NCI-H2196 treated with DMSO at 0.1 percent for 48 hours (cell line): ENCODE measurements at regions not wholly inside any gene's neighbourhood (a gene's known extent, or its start where the extent isn't known, plus 50 kb on each side); places are given as distances from the start of the nearest gene placed in this dataset.
"Not testable (repeated sequence)": the region's sequence is repeated elsewhere in the genome, so short reads cannot be mapped to it uniquely, and the experiment has no call there.

Experiments
- DNase-seq: peaks from one replicate; lab custom pipeline; 2025; ENCODE audit not compliant: unreplicated experiment; lab: John Stamatoyannopoulos, UW

GRCh38 chr13:73640476-73641179 lies 493.6 kb downstream of the KLF12 start:
- DNase-seq = not testable (repeated sequence)

DNA sequence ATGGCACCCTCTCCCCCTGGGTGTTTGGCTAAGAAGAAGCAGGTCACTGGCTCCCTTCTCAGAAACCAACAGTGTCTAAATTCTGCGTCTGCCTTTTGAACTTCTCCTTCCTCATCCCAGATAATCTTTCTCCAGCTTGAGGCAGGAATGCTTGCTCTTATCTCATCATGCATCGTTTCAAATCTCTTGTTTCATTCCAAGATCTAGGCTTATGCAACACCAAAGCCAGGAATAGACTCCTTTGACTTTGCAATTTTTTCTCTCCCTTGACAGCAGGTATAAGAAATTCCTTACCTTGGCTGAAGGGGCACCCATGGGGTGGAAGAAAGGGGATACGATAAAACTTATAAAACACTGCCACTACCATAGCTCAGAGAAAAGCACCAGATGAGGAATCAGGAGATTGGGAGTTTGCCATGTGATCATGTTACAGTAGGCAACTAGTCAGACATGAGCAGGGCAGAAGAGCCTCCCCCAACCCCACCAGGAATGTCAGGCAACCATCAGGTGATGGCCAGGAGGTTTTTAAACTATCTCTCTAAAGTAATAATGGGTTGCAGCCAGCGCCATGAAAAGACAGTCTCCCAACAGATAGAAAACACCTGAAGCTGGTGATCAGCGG lies 498.9 kb downstream of the KLF12 start:
- DNase-seq = no peak

DNA sequence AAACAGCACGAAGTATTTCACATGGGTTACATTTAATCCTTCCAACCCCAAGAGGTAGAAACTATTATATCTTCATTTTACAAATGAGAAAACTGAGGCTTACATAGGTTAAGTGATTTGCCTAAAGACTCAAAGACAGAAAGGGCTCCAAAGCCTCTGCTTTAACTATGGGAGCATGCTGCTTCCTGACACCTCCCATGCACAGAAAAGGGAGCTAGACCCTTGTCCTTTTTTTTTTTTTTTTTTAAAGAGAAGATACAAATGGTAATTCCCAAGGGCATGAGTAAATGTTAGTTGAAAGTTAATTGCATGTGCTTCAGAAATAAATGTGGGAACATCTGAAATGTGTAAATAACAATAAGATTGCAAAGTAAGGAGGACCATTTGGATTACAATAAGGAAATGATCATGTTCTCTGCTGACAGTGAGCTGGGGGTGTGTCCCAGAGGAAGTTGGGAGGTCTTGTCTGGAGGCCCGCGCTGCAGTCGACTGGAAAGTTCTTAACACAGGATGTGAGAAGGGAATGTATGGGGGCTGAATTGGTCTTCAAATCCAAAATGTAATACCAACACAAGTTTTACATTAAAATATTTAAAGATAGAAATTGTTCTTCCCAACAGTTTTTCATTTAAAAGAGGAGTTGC lies 500.3 kb downstream of the KLF12 start:
- DNase-seq = no peak

GRCh38 chr13:73631411-73631810 lies 502.8 kb downstream of the KLF12 start:
- no peak for DNase-seq

GRCh38 chr13:73625562-73626339 lies 508.5 kb downstream of the KLF12 start:
- DNase-seq = no peak

DNA sequence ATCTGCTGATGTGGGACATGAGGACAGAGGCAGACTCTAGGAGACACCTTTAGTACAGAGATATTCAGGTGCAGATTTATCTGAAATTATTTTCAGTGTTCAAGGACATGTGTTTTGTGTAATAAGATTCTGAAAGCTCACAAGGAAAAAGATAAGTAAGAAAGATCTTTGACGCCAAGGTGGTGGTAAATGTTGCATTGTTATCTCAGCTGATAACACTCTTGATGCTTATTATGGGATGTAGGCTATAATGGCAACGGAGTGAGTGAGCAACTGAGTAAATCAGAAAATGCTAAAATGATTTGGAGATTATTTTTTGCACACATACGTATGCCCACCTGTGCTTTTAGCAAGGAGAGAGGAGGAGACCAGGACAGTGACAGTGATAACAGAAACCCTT lies 510.9 kb downstream of the KLF12 start:
- no peak for DNase-seq

DNA sequence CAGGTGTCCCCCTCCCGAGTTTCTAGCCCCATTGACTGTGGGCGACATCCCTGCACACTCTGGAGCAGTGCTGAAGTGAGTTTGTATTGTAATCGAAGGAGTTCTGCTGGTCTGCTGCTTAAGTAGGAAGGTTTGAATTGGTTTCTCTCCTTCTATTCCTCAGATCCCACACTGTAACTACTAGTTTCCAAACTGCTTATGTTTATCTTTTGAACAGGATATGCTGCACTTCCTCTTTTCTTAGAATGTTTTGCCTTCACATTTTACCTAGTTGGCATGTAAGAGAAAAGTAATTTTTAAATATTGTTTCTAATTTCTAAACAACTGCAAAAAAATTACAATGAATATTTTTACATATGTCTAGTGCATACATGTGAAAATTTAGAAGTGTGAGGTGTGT lies 511.8 kb downstream of the KLF12 start:
- no peak for DNase-seq

DNA sequence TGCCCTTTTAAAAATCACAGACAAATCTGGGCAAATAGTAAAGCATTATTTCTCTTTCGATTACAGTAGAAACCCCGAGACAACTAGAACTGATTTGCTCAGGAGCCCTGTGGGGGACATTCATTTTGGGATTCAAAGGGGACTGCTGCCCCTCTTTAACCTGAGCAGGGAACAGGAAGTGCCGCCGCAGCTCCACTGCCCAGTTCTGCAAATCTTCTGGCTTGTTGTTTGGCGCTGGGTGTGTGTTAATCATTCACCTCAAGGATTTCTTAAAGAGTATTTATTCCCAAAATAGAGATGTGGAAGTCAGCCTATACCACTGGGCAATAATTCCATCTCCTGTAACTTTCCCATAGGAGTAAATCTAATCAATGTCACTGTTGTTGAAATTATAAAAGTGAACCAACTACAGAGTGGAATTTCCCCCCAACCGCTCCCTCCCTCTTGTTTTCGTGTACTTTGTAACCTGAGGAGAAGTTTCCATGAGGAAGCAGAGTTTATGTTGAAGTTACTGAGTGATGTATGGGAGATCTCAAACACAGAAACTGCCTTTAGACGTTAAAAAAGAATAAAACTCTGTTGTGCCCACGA lies 515.8 kb downstream of the KLF12 start:
- no peak for DNase-seq

DNA sequence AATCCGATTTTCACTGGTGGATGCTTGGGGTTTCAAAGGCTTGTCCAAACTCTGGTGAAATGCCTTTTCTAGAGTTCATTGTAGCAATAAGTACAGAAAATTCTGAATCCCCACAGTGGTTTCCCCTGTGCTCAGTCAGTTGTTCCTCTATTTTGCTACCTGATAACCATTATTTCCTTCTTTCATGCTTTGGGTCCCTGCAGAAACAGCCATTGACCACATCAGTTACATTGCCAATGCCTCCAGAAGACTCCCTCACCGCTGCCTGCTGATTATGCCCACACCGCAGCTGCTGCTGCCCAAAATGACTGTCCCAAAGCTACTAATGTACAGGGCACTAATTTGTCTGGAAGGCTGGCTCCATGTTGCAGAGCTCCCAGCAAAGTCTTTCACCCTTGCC lies 517.3 kb downstream of the KLF12 start:
- no peak for DNase-seq

GRCh38 chr13:73610799-73611592 lies 523.2 kb downstream of the KLF12 start:
- no peak for DNase-seq

DNA sequence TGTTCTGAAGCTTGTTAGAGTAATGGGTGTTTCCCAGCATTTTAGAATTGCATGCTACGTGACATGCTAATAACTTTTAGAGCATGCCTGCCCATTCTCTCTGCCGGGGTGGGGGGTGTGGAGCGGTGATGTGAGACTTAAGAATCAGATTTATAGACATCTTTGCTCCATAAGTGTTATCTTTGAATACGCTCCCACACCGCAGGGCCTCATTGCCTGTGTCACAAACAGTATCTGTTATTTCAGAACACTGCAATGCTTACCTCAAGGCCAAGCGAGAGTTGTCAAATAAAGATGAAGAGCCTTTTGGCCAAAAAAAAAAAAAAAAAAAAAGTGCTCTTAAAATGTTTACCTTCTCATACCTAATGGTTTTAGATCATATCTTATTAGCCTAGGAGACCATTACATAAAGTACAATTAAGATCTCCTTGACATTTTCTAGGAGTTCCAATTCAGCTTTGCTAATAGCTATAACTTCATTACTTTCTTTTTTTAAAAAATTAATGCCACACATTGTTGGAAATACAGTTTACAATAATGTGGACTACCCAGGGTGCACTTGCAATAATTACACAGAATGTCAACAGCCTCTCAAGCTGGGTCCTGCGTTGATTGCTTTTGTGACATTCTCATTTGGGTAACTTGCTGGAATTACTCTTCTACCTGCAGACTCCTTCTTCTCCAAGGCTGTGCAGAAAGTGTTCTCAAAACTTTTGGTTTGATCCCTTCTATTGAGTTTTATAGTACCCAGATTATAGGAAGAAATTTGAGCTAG lies 525.3 kb downstream of the KLF12 start:
- DNase-seq = peak; percentile 27

GRCh38 chr13:73608157-73608516 lies 526.1 kb downstream of the KLF12 start:
- DNase-seq = peak; percentile 81

DNA sequence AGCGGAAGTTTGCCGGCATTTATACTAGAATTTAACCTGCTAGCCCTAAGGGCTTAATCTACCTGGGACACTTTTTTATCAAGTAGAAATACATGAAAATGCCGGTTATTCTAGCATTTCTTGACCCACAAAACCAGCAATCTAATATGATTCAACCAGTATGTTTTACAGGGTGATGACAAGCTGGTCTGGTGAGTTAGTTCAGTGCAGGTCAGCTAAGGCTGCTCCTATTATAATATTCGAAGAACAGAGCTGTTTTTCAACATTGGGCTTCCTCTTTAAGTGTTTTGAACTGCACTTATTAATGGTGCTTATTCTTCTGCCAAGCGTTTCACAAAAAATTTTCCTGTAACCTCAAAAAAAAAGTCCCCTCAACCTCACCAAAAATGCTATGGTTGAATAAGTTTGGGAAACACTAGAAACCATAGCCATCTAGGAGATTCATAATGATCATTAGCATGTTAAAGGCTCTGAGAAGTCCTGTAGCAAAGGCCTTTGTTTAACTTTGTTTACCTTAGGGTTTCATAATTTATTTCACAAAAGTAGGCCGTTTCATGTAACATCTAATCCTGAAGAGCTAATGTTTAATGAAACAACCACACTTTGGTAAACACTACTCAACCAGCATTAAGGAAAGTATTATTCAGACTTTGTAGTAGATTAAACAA lies 526.6 kb downstream of the KLF12 start:
- DNase-seq = peak; percentile 81

GRCh38 chr13:73603646-73604045 lies 530.6 kb downstream of the KLF12 start:
- DNase-seq = no peak

- DNase-seq = no peak
Measured at GRCh38 chr13:73602295-73602694, 531.9 kb downstream of the KLF12 start.

DNA sequence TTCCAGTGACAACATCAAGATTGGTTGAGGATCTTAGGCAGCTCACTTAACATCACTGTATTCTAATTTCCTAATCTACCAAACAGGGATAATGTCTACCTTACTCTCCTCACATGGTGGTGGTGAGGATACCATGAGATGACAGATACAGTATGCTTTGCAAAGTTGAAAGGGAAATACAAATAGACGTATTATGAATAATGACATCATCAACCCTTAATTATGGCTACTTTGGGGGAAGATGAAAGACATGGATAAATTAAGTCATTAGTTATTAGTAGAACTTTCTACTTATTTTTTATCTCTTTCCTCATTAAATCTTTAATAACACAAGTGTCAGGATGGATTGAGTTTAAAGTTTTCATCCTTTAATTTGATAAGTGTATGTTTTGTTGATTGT lies 532.5 kb downstream of the KLF12 start:
- no peak for DNase-seq

GRCh38 chr13:73599232-73600128 lies 534.7 kb downstream of the KLF12 start:
- DNase-seq = no peak

GRCh38 chr13:73598020-73598712 lies 536.0 kb downstream of the KLF12 start:
- no peak for DNase-seq
